HG03064 (cell line): ENCODE measurements at regions not wholly inside any gene's neighbourhood (a gene's known extent, or its start where the extent isn't known, plus 50 kb on each side); places are given as distances from the start of the nearest gene placed in this dataset.

Experiments used
- ATAC-seq: cut with Tn5 transposase; IDR thresholded peaks from one replicate; pipeline ENCODE4 v1.9.1; 2021; ENCODE audit warnings: low read depth; ENCODE audit not compliant: unreplicated experiment

- no peak for ATAC-seq
These were observed 305.9 kb upstream of the DAB2 start for GRCh38 chr5:39730699-39731098.

GRCh38 chr5:39730006-39730405 is 305.2 kb upstream of the DAB2 start:
- ATAC-seq: no peak

- no peak for ATAC-seq
These were observed 301.7 kb upstream of the DAB2 start for GRCh38 chr5:39726467-39726866.

- ATAC-seq: no peak
These were observed 296.6 kb upstream of the DAB2 start for GRCh38 chr5:39721394-39721793.

GRCh38 chr5:39720136-39720535 is 295.4 kb upstream of the DAB2 start:
- ATAC-seq: no peak

DNA sequence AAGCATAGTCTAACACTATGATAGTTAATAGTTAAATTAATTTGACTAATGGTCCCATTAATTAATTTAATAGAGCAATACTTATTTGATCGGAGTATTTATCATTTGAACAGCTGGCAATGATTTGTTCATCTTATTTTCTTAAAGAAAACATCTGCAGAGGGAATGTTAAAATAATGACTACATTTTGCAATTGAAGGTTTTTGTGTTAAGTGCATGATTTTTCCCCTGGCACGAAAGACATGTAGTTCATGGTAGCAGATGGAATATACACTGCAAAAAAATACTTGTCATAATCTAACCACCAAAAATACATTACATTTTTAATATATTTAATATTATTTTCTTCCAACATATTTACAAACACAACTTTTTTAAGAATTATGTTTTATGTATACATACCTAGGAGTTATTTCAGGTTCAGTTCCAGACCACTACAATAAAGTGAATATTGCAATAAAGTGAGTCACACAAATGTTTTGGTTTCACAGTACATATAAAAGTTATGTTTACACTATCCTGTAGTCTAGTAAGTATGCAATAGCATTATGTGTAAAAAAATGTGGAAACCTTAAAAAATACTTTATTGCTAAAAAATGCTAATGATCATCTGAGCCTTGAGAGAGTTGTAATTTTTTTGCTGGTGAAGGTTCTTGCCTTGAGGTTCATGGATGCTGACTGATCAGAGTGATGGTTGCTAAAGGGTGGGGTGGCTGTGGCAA is 292.6 kb upstream of the DAB2 start:
- ATAC-seq: no peak

DNA sequence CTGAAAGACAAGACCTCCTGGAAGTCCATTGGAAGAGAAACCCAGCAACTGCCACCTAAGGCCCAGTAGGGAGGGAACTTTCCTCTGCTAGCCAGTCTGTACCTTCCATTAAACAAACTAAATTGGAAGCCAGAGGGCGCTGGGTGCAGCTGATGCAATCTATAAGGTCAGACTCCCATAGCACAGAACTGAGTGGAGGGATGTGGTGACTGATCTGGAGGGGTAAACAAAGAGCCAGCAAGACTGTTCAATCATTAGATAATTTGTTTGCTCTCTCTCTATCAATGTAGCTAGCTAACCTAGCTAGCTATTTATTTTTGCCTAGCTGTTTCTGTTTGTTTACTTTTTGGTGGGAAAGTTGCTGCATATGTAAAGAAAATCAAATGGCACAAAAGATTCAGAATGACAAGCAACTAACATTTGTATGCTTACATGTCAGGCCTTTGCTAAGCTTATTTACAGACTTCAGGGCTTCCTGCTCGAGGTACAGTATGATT is 291.8 kb upstream of the DAB2 start:
- no peak for ATAC-seq

DNA sequence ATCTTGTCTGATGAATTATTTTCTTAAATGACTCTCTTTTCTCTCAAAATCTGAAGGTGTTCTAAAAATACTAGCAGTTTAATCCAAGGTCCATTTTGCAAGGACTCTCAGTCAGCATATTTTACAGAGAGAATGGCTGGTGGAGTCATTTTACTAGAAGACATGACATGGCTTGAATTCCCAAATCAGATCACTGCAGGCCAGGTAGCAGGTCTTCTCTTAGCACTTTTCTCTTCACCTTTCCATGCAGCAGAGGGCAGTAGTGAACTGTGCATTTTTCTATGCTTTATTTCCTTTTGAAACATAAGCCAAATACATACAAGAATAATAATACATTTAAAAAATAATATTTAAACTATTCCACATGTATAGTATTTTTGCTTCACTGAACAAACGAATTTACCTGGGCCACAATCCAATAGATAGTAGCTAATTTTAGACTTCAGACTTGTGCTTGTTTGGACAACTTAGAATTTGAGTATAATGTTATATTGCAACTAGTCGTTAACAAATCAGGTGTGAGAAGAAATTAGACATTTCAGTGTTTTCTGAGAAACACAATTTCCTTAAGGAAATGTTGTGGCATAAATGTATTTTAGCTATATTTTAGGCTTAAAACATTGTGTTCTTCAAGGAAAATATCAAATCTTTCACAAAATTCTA is 289.4 kb upstream of the DAB2 start:
- ATAC-seq: no peak

DNA sequence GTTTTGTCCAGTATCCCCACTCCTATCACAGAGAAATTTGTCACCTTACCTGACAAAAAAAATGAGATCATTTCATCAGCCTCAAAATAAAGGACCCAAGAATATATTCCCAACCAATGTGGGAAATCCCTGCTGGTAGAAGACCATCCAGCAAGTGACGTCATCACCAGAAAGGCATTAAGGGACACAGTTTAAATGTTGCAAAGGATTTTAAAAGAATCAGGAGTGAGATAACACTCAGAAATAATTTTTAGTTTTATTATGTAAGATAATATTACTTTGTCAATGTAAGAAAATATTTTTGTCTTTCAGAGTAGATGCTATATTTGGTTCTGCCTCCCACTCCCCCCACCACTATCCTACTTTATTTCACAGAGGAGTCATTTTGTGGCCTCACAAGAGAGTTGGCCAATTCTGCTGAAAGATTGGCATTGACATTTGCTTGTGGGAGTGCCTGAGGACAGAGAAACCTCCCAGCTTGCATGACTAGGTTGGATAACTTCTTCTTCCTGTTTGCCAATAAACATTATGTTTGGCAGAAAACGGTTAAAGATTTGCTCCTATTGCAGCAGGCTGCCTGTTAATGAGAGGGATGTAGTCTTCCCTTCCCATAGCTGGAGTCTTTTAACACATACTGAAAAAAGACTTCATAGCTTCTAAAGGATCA is 288.6 kb upstream of the DAB2 start:
- ATAC-seq: no peak

DNA sequence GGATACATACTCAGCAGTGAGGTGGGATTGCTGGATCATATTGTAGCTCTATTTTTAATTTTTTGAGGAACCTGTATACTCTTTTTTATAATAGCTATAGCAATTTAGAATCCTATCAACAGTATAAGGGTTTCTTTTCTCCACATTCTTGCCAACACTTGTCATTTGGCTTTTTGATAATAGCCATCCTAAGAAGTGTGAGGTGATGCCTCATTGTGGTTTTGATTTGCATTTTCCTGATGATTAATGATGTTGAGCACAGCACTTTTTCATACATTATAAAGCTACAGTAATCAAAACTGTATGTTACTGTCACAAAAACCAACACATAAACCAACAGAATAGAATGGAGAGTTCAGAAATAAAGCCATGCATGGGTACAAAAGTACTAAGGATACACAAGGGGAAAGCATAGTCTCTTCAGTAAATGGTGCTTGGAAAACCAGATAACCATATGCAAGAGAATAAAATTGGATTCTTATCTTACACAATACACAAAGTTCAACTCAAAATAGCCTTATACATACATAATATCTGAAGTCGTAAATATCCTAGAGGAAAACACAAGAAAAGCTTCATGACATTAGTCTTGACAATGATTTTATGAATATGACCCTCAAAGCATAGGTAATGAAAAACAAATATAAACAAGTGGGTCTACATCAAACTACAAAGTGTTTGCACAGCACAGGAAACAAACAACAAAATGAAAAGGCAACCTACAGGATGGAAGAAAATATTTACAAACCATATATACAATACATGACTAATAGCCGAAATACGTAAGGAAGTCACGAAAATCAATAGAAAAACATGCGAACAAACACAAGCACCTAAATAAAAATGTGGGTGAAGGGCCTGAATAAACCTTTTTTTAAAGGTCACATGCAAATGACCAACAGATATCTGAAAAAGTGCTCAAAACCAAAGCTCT is 287.8 kb upstream of the DAB2 start:
- ATAC-seq: no peak

DNA sequence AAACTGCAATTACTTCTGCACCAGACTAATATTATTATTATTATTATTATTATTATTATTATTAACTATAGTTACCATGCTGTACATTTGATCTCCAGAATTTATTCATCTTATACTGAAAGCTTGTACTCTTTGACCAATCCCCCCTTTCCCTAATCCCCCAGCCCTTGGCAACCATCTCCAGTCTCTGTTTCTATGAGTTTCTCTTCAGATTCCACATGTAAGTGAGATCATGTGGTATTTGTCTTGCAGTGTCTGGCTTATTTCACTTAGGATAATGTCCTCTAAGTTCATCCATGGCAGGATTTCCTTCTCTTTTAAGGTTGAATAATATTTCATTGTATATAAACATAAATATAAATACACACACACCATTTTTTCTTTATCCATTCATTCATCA is 287.0 kb upstream of the DAB2 start:
- no peak for ATAC-seq

DNA sequence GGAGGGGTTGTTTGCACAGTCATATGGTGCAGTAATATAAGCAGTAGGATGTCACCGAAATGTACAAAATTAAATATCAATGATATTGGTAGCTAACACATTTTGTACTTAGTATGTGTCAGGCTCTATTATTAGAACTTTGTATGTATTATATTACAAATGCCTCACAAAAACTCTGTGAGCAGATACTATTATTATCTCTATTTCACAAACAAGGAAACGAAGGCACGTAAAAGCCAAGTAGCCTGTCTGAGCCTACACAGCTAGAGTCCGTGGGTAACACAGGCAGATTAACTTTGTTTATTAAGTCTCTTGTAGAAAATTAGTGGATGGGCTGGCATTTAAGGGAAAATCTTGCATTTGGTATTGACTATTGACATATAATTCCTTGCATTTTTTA is 284.3 kb upstream of the DAB2 start:
- no peak for ATAC-seq

GRCh38 chr5:39702928-39703327 is 278.1 kb upstream of the DAB2 start:
- ATAC-seq: no peak

- no peak for ATAC-seq
These were observed 275.7 kb upstream of the DAB2 start for GRCh38 chr5:39700523-39700922.

GRCh38 chr5:39698838-39699560 is 274.2 kb upstream of the DAB2 start:
- no peak for ATAC-seq

GRCh38 chr5:39697881-39698280 is 273.1 kb upstream of the DAB2 start:
- no peak for ATAC-seq

DNA sequence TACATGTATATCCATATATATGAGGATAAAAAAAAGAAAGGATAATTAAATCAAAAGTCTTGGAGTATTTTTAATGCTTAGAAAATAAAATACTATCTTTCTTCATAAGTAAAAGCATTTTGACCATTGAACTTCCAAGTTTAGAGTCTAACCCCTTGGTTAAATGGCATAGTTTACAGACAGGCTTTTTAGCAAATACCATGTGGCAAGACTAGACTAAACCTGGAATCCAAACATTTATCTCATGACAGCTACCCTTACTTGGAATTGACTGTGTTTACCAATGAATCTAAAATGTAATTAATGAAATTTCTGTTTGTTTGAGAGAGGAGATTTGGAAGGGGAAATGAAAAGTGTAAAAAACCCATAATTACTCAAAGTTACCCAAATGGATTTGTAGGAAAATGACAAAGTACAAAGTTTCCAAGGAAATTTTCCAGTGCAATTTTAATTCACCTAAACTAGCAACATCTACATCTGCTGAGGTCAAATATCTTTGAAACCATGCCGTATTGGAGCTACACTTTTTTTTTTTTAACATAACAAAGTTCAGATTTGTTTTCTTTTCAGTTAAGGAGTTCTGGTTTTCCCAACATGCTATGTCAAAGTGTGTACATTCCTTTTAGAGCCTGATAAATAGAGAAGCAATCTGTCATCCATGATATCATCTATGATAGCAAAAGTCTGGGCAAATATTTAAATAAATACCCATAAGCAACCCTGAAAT is 272.1 kb upstream of the DAB2 start:
- ATAC-seq: no peak

GRCh38 chr5:39691993-39692392 is 267.2 kb upstream of the DAB2 start:
- ATAC-seq: no peak

- no peak for ATAC-seq
These were observed 266.4 kb upstream of the DAB2 start for GRCh38 chr5:39691136-39691535.
